Globus pallidus (tissue), 1 donor: ENCODE measurements at regions not wholly inside any gene's neighbourhood (a gene's known extent, or its start where the extent isn't known, plus 50 kb on each side); places are given as distances from the start of the nearest gene placed in this dataset.

Experiments
- DNase-seq: peaks from one replicate; pipeline ENCODE4 v3.0.0-alpha.2; 2015; ENCODE audit warnings: low spot score

DNA sequence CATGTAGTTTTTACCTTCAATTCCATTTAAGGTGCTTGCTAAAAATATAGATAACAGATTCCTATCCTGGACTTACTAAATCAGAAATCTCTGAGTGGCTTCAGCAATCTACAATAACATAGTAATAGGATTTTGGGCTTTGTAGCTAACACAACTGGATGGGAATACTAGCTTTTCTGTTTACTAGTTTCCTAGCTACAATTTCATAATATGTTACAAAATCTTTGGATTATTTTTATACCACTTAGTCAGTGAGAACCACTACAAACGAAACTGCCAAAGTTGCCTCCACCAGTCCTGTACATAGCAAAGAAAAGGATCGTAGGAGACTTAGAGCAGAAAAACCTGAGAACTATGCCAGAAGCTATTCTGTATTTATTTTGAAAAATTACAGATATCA, 87.7 kb upstream of the ANO3 start:
- DNase-seq = no peak

DNA sequence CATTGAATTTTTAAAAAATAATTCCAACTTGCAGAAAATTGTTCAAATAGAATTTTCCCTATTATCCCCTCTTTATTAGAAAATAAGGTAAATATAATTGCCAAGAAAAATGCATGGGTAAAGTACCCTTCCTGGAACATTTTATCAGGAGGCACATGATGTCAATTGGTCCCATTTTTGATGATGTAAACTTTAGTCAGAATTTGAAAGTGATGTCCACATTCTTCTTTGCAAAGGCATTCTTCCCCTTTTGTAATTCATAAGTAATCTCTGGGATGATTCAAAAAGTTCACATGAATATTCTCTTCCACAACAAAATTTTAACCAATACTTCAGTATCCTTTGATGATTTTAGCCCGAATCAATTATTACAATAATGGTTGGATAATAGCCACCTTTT, 86.9 kb upstream of the ANO3 start:
- no peak for DNase-seq

DNA sequence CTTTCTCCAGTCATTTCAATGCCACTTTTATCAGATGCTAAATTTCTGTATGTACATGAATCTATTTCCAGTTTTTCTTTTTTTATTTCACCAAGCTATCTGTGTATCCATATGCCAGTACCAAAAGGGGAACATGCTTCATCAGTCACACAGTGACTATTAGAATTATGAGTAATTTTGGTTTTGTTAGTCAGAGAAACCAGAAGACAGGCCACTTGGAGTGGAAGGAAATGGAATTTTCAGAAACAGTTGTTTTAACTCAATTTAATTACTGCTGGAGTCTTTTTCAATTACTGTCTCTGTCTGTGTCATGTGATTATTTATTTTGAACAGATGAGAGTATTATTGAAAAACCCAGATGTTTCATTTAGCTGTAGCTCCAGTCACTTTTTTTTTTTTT, 84.6 kb upstream of the ANO3 start:
- DNase-seq = no peak

DNA sequence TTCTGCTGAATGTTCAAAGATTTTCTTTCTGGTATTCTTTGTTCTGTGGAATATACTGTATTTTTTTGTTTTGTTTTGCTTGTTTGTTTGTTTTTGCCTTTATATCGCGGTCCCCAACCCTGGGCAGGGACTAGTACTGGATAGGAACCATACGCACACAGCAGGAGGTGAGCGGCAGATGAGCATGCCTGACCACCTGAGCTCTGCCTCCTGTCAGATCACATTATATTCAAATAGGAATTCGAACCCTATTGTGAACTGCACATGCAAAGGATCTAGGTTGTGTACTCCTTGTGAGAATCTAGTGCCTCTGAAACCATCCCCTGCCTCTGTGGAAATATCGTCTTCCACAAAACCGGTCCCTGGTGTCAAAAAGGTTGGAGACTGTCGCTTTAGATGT, 83.3 kb upstream of the ANO3 start:
- DNase-seq = no peak

DNA sequence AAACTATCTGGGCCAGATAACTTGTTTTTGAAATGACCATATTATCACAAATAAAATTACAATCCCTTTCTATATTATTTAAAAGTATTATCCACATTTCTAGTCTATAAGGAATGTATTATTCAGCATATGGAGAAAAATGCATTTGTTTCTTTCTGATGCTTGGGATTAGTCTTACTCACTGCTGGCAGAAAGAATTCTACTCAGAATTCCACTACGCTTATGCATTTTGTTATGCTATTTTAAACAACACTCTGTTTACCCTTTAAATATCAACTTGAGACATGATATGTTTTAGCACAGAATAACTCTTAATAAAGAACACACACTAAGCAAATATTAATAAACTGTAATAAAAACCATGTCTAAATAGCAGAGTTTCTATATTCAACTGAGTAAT, 77.6 kb upstream of the ANO3 start:
- DNase-seq = no peak

DNA sequence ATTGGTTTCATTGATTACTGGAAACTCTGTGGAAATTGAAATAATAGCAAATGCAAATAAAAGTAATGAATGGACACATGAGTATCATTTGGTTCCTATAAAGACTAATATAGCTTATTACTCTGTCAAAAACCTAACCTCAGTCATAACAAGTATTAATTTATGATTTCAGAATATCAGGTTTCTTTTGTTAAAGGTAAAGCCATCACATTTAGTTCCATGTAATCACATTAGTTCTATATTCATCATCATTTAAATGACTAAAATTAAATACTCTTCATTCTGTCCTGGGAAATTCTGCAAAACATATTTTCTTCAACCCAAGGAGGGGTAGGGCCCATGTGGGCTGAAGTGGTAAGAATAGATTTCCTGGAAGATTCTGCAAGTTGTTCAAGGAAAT, 68.2 kb upstream of the ANO3 start:
- no peak for DNase-seq

DNA sequence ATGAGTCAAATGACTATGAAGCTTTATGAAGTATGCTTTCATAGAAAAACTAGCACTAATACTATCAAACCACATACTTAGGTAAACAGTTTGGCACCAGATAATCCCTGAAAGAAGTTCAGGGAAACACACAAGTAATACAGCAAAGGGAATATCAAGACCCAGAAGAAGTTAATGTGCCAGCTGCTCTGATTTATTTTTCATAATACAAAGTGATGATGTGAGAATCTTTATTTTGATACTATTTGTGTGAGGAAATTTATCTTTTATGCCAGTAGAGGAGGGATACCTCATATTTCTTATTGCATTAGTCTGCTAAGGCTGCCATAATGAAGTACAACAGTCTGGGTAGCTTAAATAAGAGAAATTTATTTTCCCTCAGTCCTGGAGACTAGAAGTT, 67.7 kb upstream of the ANO3 start:
- DNase-seq = no peak

DNA sequence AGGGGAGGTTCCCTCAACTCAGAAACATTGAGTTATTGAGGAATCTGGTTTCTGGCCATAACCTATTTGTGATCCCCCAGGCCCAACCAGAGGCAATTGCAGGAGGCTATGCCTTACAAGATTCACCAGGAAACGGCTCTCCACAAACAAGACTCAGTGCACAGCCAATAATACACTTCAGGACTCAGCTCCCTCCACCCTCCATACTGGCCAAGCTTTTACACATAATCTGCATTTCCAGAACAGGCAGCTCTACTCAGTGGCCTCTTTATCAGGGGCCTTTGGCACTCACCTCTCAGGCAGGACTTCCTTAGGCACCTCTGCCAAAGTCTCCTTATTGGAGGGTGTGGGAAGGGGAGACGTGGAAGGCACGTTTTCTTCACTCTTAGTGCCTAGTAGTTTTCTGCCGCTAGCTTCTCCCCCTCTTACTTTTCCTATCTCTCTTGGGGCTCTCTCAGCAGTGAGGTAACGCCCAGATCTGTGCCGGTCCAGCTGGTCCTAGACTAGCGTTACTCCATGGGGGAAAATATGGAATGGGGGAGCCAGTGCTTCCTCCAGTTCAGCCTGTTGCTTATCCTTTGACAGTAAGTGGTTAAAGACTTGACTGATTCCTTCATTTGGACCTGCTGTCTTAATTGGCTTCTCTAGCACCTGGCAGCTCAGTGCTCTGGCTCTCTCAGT, 62.8 kb upstream of the ANO3 start:
- DNase-seq = no peak

DNA sequence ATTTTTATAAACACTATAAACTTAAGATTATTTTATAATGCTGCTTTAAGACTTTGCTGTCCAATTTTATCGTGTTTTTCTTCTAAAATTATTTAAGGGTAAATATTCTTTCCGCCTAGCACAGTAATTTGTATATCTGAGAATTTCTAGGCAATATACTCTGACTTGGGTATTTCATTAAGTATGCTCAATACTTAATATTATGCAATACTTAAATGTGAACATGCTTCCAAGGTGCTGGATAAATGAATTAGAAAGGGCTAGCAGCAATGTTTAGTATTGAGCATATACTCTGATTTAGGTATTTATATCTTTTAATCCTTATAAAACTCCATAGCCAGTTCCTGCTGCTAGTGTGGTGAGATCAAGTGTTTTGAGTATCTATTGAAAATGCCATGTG, 60.3 kb upstream of the ANO3 start:
- no peak for DNase-seq

DNA sequence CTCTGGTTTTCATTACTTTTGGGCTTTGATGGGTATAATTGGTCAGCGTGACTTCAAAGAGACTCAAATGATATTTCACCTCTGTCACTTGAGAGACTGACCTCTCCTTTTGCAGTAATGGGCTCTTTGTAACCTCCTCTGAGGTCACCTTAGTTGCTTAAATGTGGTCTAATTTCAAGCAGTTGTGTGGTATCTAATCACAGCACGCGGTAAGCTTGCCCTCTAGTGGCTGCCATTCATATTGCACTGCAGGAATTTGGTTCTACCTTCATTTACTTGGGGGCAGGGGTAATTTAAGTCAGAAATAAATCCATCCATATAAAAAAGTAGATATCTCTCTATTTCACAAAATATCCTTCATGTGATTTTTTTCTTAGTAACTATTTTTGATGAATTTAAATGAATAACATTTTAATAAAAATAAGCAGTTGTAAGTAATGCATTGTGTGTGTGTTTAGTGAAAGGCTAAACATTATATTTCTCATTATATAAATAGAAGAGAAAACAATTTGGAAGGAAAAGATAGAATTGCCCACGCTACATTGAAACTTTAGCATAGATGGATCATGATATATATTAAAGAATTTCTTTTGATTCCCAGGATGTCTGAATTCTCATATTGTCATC, 55.0 kb upstream of the ANO3 start:
- peak; percentile 43 for DNase-seq

DNA sequence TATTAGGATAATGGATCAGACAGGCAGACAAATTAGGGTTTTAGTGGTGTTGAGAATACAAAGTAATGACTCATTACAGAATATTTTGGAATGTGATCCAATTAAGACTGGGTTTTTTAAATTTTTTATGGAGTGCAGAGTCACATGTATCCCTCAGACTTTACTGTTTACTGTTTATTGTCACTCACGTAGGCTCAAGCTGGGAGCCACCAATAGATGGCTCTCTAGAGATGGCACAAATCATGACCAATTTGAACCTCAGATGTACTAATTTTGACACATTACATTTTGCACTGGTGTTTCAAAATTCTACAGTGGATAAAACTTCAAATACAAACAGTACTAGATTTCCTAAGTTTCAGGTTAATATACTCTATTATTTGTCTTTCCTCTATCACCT, 53.6 kb upstream of the ANO3 start:
- DNase-seq = no peak
